Activated T-helper 1 cell treated with Interleukin-2 at 50 U/mL for 16 hours (primary cell): ENCODE measurements at regions not wholly inside any gene's neighbourhood (a gene's known extent, or its start where the extent isn't known, plus 50 kb on each side); places are given as distances from the start of the nearest gene placed in this dataset.

Experiments used
- DNase-seq: peaks from one replicate; pipeline ENCODE4 v3.0.0-alpha.2; 2020; ENCODE audit warnings: low read depth

DNA sequence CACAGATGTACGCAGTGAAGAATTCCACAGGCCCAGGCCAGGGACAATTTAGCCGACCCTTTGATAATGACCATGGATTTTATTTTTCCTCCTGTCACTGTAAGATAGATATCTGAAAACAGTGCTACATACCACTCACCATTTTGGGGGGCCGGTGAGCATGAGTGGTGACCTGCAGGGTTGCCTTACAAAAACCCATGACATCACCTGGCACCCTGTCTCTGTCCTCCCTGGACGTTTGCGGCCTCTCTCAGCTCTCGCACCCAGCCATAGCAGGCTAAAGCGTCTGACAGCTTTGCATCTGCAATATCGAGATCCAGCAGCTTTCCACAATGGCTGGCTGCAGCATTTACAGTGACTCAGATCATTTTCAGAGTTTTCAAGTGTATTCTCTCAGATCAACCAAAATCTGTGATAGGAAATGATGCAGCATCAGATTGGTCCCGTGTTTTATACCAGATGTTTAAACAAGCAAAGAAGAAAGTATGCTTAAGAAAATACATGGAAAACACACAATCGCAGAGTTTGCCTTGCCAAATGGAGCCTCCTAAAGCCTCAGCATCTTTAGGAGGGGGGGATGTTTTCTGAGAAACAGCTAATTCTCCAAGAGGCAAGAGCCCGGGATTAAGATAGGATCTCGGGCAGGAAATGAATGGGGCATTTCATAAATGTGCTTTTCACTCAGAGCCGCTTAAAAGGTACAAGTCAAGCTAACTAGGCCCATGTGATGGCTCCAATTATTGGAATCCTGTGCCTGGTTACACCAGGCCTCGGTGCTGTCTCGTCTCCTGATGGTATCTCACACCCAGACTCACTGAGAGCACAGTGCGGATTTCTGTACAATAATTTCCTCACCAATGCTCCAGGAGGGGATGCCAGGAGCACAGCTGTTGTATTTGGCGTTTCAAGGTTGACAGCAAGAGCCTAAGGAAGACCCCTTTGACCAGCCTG, 257.3 kb downstream of the XXYLT1 start:
- DNase-seq: no peak

DNA sequence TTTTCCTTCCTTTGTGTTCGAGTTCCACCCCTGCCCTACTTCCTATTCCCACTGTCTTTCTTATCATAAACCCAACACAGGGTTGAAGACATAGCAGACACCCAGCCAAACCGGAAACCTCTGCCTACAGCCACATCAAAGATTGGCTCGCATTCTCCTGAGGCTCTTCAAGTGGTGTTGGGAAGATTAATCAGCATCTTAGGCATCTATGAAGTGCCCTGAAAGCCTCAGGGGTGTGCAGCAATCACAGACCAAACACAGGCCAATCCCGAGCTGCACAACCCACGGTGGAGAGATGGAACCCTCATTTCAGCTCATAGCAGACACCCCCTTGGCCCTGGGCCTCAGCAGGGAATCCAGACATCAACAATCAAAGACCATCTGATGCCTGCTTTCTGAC, 255.9 kb downstream of the XXYLT1 start:
- no peak for DNase-seq

DNA sequence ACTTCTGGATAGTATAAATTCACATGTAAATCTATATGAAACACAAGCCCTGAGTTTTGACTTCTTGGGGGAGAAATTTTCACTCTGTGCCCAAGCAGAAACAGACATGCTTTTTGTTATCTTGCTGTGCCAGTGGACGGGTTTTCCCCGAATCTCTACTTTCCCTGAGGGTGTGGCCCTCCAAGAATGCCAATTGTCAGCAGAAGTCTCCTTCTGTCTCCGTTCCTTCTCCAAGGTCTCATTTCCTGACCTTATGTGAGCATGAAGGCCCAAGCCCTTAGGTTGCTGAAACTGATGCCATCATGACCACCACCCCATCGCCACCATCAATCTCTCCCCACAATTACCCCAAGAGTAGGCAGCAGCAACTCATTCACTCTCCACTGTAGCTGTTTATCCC, 253.8 kb downstream of the XXYLT1 start:
- DNase-seq: no peak
